22Rv1 (cell line): ENCODE measurements at regions not wholly inside any gene's neighbourhood (a gene's known extent, or its start where the extent isn't known, plus 50 kb on each side); places are given as distances from the start of the nearest gene placed in this dataset.

Experiments
- CTCF ChIP-seq: fragments of 450-650 bp; IDR thresholded peaks from 2 replicates; pipeline ENCODE4 v1.5.1; 2017; ENCODE audit warnings: mild to moderate bottlenecking
- ZFX ChIP-seq: fragments of 450-650 bp; IDR thresholded peaks from 2 replicates; pipeline ENCODE4 v1.6.1; 2017; ENCODE audit warnings: antibody characterized with exemption, borderline replicate concordance

DNA sequence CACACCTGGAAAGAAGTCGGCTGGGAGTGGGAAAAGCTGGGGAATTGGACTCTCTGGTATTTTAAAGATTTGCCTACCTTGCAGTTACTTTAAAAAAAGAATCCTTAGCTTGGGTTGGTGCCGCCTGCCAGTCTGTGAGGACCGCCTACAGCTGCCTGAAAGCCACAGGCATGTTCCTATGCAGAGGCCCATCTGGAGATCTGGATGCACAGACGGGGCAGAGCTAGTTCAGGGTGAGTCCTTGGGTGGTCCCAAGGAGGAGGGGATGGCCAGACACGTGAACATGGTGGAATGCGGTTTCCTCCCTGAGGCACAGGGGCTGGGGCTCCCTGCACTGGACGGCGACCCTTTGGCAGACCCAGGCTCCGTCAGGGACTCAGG, 113.2 kb upstream of the IQSEC1 start:
- TF ChIP-seq CTCF (no peak), ZFX (no peak)
